ENCODE measurements at regions not wholly inside any gene's neighbourhood (a gene's known extent, or its start where the extent isn't known, plus 50 kb on each side); places are given as distances from the start of the nearest gene placed in this dataset.

DNA sequence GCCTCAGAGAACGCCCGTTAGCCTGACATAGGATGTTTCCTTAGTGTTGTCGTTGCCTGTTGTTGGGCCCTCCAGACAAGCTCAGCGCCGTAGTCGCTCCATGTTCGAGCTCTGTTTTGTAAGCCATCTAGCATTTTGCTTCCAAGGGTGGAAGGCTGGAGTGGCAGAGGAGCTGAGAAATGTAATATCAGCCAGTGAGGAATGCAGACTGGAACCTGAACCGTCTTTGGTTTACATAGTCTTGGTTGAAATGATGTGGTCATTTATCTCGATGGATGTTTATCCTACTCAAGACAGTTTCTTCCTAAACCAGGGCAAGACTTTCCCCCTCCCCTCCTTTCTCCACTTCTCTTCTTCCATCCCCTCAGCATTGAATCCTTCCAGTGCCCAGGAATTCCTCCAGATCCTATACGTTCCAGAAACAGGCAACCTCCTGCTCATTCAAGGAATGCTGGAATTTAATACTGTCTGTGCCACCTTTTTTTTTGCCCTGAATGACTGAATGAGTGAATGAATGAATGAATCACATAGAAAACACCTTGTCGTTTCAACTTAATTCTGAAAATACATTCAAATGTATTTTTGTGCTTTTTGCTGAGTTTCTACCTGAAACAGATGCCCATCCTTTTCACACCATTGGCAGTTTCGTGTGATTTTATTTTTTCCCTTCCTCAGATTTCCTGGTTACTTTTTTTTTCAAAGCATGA lies 109.5 kb upstream of the MBNL2 start:
- DNase-seq = no peak

DNA sequence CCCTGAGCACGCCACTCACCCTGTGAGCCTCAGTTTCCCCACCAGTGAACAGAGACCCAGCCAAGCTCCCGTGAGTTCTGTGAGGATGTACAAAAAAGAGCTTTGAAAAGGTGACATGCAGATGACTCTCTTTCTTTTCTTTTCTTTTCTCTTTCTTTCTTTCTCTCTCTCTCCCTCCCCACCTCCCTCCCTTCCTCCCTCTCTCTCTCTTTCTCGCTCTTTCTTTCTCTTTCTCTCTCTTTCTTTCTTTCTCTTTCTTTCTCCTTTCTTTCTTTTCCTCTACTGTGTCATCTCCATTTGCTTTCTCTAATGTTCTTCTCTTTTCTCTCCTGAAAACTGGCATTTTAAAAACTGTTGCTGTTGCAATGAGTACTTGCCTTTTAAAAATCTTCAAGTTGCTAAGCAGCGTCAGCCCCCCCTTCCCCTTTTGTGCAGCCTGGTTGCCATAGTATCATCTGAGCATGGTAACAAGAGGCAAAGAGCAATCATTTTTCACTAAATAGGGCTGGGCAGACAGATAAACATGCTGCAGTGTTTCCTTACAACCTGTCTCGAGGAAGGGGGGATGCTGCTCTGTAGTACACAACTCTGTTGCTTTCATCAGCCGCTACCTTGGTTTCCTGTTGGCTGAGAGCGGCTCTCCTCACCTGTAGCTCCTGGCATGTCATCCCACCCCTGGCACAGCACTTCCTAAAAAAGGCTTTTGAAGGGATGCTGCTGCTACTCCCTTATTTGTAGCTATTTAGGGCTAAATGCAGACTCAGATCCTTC lies 108.7 kb upstream of the MBNL2 start:
- no peak for DNase-seq

DNA sequence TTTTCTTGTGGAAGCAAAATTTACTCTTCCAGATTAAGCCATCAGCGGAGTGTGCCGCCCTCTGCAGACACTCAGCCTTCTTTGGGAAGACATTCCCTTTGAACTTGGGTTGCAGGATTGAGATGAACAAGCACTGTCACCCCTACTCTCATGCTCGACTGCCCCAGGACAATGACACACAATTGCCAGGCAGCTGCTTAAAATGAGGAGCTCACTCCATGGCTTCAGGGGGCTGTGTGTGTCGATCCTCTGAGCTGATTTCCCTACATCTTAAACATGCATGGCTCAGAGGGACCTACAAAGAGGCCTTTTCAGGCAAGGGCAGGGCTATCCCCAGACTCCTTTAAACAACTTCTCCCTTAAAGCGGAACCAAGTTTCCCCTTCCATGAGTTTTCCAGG lies 107.5 kb upstream of the MBNL2 start:
- no peak for DNase-seq

DNA sequence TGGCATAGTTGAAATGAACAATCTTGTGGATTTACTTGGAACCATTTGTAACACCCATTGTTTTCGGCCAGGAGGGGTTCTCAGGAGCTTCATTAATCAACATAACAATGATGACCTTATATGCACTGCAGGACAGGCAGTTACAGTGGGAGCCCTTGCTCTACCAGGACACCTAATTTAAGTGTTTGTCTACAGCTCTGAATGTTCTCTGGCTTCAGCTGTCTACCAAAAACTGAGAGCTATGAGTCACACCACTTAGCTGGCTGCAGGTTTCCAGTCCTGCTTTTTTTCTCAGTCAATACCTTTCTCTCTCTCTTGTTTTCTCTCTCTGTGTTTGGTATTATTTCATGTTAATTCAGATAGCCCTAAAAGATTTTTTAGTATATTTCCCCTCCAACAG lies 105.4 kb upstream of the MBNL2 start:
- no peak for DNase-seq

DNA sequence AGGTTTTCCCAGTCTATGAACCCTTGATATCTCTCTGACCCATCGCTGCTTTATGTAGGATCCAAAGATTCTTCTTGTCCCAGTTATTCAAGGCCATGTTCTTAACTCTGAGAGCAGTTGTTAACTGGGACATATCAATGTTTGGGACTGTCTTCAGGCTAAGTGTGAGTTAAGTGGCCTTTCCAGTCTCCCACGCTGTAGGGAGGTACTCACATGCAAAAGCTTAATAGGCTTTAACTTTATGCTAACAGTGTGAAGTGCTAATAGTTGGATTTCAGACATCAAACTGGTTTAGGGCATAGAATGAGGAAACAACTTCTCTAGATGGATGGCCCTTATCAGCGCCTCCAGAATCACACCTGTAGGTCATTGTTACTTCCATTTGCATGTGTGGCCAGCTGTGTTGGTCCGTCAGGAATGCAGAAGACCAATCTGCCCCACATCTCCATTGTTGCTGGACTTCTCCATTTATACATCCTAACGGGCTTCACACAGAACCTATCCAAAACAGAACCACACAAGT lies 104.7 kb upstream of the MBNL2 start:
- DNase-seq = no peak

DNA sequence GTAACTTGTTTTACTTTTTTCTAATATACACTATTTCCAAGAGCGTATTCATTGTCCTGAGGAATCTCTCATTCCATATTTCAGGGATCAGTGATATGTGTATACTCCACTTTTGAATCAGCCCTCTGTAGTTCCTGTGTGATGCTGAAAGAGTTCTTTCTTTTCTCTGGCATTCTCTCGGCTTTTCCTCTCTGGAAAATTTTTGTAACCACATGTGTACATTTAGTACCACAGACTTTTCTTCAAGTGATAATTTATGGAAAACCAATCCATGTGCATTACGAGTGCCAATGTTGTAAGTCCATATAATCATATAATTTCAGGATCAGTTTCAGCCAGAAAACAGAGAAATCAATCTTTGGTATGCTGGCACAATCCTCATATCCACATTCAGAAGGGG lies 102.2 kb upstream of the MBNL2 start:
- DNase-seq = no peak

DNA sequence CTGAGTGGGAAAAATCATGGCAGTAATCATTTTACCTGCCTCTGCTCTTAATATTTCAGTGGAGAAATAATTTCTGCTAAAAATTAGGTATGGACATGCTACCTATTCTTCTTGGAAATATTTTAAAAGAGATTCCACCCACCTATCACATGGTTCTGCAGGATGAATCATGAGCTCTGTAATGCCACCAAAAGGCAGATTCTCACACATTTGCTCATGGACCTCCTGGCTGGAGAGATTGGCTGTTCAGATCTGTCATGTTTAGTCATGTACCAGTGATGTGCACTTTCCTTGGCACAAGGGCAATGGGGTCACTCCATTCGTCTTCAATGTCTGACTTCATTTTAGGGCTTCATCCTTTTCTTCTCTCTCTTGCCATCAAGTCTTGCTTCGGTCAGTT lies 101.8 kb upstream of the MBNL2 start:
- no peak for DNase-seq

DNA sequence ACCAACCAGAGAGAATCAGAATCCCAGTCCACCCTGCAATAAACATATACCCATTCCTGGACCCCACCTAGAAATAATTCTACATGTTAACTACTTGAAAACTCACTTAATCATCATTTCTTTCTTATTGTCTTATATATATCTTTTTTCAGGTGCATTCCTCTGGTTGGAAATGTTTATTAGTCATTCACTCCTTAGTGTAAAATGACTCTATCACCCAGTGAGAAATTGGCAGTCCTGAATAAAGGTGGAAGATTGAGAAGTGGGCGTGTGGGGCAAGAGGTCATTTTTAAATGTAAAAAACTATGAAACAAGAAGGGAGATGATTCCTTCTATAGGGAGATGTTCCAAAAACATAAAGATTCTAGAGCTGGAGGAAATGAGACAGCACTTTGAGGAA lies 101.2 kb upstream of the MBNL2 start:
- no peak for DNase-seq

DNA sequence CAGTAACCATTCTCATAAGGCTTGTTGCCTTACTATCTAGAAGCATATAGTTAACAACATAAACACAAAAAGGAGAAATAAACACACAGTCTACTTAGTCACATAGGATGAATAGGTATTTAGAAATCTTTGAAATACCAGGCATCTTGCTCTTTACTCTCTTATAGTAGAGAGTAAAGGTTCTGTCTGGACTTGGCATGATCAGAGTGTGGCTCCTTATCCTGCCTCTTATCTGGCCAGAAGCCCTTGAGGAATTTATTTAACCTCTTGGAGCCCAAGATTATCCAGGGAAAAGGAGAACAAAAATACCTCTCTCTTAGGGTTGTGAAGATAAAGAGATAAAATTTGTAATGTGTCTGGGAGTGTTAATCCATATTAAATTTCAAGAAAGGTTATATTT lies 100.2 kb upstream of the MBNL2 start:
- no peak for DNase-seq

DNA sequence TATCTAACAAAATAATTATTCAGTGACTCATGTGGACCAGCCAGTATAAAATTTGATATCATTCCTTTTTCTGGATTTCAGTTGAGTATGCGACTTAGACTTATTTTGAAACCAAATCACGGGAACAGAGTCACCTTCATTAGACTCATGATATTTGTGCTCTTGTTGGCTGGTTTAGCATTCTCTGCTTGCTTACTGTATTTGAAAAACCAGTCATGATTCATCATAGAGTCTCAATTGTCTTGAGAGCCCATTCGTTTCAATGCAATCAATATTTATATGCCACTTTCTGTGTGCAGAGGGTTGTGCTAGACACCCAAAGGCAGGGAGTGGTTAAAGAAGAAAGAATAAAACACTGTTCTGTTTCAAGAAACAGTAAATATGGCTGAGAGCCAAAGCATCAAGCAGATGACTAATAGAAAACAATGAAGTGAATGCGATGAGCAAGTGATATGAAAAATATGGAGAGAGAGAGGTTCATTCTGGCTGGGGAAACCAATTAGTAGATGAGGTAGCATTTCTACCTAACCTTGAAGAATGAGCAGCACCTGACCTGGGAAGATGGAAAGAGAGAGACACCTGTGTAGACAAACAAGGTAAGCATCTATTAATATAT lies 99.6 kb upstream of the MBNL2 start:
- DNase-seq = no peak

DNA sequence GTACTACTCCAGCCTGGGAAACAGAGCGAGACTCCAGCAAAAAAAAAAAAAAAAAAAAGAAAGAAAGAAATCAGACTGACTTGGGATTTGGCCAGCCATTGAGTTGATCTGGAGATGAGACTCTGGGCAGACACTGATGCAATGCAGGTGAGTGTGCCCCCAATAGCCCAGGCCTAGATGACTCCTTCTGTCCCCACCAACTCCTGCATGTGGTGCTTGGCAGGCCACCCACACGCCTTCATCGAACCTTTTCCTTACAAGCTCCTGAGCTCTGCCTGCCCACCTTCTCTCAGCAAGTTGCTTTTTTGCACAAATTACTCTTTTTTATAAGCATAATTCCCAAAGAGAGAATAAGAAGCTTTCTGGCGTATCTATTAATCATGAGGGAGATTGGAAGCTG lies 97.9 kb upstream of the MBNL2 start:
- no peak for DNase-seq

DNA sequence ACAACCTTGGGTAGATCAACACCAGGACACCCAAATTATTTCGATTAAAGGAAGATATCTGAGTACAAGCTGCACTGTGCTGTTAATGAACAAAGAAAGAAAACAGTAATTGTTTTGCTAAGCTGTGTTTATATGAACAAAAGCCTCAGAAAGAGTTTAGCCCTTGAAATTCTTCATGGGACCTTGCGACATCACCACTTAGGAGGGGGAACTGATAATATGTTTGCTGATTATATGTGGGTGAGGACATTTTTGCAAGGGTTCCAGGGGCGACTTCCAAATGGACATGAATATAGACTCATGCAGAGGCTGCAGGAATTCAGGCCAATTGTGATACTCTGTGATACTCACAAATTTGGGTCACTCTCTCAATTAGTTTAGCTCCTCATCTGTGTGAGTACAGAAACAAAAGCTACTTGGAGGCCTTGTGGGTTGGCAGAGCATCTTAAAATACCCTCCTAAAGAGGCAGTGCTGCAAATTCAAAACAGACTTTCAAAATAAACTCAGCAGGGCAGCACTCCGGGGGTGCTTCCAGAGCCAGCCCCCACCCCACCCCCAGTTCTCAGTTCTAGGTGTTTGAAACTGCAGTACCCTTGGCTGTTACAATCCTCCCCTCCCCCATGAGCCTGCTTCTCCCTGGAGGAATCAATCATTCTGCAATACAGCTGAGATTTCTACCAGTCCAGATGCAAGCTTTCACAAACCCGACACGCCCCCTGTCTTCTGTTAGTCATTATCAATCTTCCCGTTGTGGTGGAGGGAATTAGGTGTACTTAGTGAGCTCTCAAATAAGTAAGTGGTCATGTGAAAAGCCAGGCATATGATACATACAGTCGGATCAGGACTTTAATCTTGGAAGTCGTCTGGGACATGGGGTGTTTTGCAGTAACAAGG lies 97.0 kb upstream of the MBNL2 start:
- DNase-seq = no peak

DNA sequence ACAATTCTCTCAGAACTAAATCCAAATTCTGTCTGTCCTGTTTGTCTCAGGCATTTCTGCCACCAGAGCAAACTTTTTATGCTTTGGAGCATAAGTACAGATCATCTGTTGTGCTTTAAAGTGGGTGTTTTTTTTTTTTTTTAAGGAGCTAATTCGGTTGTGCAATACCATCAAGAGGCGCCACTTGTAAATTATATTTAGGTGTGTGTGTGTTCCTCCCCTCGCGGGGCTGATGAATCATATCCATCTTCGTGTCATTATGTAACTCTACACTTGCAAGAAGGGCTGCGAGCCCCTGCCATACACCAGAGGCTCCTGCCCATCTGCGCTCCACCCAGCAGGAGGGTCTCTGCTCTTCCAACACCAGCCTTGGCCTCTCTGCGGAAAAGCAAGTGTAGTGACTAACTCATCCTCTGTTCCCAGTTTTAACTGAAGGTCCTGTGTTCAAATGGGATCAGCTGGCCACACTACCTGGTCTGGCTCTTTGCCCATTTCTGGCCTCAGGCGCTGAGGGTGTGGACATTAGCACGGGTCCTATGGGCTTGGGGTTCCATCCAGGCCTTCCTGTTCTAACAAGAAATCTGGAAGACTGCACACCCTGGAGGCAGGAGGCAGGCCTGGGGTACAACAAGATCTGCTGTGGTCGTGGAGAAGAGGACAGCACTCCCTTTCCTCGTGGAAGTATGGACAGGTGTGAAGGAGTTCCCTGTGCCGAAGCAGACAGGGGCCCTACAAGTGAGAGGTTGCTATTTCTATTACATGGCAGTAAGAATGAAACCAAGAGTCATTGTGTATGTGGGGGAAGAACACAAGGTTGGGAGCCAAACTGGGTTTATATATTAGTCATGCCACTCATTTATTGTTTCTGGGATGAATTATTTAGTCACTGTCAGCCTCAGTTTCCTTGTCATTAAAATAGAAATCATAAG lies 96.1 kb upstream of the MBNL2 start:
- no peak for DNase-seq

DNA sequence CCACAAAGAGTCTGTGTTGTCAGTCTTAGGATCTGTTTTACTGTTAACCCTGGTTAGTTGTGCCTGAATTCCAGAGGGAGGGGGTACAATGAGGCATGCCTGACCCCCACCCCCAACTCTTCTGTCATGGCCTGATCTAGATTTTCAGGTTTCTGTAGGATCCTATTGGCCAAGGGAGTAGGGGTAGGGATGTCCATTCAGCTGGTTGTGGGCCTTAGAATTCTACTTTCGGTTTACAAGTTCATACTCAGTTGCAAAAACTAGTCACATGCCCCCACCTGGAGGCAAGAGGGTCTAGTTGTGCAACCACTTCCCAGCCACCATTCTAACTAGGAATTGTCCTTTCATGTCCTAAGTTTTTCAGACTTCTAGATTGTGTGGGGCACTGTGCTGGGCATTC lies 94.3 kb upstream of the MBNL2 start:
- no peak for DNase-seq

DNA sequence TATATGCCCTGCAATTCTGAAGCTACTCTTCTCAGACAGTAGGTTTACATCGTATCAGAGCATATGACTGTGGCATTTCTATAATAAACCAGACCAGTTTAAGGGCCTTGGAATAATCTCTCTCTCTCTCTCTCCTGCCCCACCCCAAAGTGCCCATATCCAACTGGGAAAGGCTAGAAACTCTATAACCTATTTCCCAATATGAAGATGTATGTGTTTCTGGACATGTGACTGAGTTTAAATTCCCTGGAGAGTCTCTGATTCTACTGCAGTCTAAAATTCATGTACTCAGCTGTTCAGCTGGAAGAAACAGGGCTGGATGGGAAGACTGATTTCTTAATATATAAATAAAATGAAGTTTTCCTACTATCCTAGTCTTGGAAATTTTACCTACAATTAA lies 91.9 kb upstream of the MBNL2 start:
- no peak for DNase-seq

DNA sequence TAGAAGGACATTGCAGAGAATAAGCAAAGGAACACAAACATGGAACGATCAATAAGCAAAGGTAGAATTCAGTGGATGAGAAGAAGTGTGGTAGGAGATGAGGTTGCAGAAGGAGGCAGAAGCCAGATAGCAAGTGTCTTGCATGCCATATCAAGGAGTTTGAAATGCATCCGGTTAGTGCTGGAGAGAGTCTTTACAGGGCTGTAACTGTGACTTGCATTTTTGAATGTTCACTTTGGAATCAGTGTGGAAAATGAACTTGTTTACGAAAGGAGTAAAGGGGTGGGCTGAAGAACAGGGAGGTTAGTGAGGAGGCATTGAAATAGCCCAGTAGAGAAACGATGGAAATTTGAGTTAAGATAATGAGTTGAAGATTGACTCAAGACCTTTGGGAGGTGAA lies 90.7 kb upstream of the MBNL2 start:
- no peak for DNase-seq

DNA sequence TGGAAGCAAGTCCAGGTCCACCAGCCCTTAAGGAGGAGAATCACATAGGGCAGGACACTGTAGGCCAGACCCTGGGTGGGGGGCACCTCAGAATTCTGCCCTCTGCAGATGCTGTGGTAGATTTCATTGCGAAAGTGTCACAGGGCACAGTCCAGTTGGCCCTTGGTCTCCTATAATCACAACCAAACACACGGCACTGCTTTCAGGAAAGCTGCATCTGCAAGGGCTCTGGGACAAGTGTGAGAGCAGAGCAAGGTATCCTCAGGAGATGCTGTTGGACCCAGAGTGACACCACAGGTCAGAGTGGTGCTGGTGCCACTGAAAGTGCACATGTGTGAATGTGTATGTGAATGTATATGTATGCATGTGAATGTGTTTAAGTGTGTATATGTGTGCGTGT lies 88.6 kb upstream of the MBNL2 start:
- DNase-seq = no peak

DNA sequence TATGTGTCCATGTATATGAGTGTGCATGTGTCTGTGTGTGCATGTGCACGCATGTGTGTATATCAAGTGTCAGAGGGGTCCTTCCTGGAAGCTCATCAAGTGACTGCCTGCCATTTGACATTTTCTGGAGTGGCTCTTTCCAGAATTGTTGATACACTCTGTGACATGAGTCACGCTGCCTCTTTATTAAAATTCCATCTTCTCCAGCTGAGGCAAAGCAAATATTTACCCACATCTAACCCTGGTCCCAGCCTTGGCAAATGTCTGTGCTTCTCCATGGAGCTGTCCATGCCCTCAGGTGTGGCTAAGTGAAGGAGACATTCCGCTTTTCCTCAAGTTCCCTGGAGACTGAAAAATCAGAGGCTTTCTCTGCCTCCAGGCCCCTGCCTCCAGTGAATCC lies 88.2 kb upstream of the MBNL2 start:
- no peak for DNase-seq

DNA sequence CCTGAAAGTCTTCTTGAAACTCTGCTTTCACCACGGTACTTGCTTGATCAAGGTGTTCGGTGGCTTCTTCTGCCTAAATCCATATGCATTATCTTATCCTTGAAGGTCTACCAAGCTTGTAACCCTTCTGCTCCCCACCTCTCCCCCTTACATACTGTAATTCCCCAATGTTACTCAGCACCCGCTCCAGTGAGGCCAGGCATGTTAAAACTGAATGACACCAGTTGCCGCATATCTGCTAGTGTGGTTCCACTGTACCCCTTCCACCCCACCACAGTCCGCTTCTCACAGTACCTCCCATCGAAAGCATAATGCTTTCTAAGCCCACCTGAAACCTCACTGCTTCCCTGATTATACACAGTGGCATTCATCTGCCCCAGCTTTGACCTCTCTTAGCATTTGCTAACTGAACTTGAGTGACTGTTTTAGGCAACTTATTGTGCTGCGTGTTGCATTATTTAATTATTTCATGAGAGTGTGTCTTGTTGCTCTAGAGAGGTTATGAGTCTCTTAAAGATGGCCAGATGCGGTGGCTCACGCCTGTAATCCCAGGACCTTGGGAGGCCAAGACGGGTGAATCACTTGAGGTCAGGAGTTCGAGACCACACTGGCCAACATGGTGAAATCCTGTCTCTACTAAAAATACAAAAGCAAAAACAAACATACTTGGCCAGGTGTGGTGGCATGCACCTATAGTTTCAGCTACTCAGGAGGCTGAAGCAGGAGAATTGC lies 87.6 kb upstream of the MBNL2 start:
- no peak for DNase-seq

DNA sequence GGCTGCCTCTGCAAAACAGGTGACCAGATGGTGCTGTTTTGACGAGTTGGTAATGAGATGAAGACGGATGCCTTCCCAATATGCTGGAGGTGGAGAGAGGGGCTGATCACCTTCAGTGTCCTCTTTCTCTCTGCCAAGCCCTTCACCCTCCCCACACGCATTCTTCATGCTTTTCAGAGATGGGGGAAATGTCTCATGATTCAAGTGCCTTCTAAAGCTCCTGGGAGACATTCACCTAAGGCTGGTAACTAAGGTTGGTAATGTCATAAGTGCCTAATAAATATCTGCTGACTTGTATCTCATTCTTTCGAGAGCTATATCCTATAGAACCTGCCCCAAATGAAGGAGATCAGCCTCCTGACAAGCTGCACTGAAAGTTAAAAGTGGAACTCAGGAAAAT lies 86.2 kb upstream of the MBNL2 start:
- DNase-seq = no peak

DNA sequence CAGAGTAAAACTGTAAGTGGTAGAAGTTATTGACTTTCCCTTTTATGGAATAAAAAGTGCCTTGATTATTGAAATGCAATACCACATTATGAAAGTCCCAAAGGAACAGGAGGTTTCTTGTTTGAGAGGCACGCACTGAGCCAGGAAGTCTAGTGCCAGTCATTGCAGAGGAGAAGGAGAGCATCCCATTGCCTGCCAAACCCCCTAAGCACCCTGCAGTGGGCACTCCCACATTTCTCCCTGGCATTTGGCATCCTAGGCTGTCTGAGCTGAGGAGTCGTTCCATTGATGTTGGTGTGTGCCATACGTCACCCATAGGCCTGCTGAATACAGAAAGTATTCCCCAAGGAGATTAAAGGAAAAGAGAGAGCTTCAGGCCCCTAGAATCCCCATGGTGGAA lies 85.7 kb upstream of the MBNL2 start:
- no peak for DNase-seq
